ENCODE measurements at regions not wholly inside any gene's neighbourhood (a gene's known extent, or its start where the extent isn't known, plus 50 kb on each side); places are given as distances from the start of the nearest gene placed in this dataset.

GRCh38 chr6:92469186-92469828, 950.1 kb downstream of the EPHA7 start:
- DNase-seq (ENCODE audit: low spot score) = no peak
- TF ChIP-seq CTCF (IDR thresholded peaks at IDR 0.05; ENCODE audit: borderline replicate concordance, control extremely low read depth, extremely low read depth, insufficient read depth, missing control alignments) = no peak
- in situ Hi-C loops (cut with MboI; ENCODE audit: low sequenced_read_pairs, unreplicated experiment) = no loop called here

GRCh38 chr6:92468066-92468465, 951.3 kb downstream of the EPHA7 start:
- DNase-seq (ENCODE audit: low spot score) = no peak
- in situ Hi-C loops (cut with MboI; ENCODE audit: low sequenced_read_pairs, unreplicated experiment) = no loop called here
- TF ChIP-seq CTCF (IDR thresholded peaks at IDR 0.05; ENCODE audit: borderline replicate concordance, control extremely low read depth, extremely low read depth, insufficient read depth, missing control alignments) = no peak

GRCh38 chr6:92460133-92460532, 959.2 kb downstream of the EPHA7 start:
- TF ChIP-seq CTCF (IDR thresholded peaks at IDR 0.05; ENCODE audit: borderline replicate concordance, control extremely low read depth, extremely low read depth, insufficient read depth, missing control alignments) = no peak
- no peak for DNase-seq (ENCODE audit: low spot score)
- in situ Hi-C loops (cut with MboI; ENCODE audit: low sequenced_read_pairs, unreplicated experiment) = no loop called here

GRCh38 chr6:92459606-92460005, 959.8 kb downstream of the EPHA7 start:
- no peak for DNase-seq (ENCODE audit: low spot score)
- TF ChIP-seq CTCF (IDR thresholded peaks at IDR 0.05; ENCODE audit: borderline replicate concordance, control extremely low read depth, extremely low read depth, insufficient read depth, missing control alignments) = no peak
- in situ Hi-C loops (cut with MboI; ENCODE audit: low sequenced_read_pairs, unreplicated experiment) = no loop called here

- DNase-seq (ENCODE audit: low spot score) = no peak
- in situ Hi-C loops (cut with MboI; ENCODE audit: low sequenced_read_pairs, unreplicated experiment) = no loop called here
- no peak for TF ChIP-seq CTCF (IDR thresholded peaks at IDR 0.05; ENCODE audit: borderline replicate concordance, control extremely low read depth, extremely low read depth, insufficient read depth, missing control alignments)
Measured at GRCh38 chr6:92446052-92446451, 973.3 kb downstream of the EPHA7 start.

- DNase-seq (ENCODE audit: low spot score) = no peak
- no peak for TF ChIP-seq CTCF (IDR thresholded peaks at IDR 0.05; ENCODE audit: borderline replicate concordance, control extremely low read depth, extremely low read depth, insufficient read depth, missing control alignments)
- in situ Hi-C loops (cut with MboI; ENCODE audit: low sequenced_read_pairs, unreplicated experiment) = no loop called here
Measured at GRCh38 chr6:92433911-92434310, 985.4 kb downstream of the EPHA7 start.

Measured in GM13976 (cell line).